HG03025 (cell line): ENCODE measurements at regions not wholly inside any gene's neighbourhood (a gene's known extent, or its start where the extent isn't known, plus 50 kb on each side); places are given as distances from the start of the nearest gene placed in this dataset.
A peak's percentile ranks its signal among the peaks of the same experiment; 100 is the strongest.
"Not testable (repeated sequence)": the region's sequence is repeated elsewhere in the genome, so short reads cannot be mapped to it uniquely, and the experiment has no call there.

Experiments used
- ATAC-seq: cut with Tn5 transposase; IDR thresholded peaks from one replicate; pipeline ENCODE4 v1.9.1; 2021; ENCODE audit warnings: mild to moderate bottlenecking, moderate library complexity; ENCODE audit not compliant: unreplicated experiment, low FRiP score

DNA sequence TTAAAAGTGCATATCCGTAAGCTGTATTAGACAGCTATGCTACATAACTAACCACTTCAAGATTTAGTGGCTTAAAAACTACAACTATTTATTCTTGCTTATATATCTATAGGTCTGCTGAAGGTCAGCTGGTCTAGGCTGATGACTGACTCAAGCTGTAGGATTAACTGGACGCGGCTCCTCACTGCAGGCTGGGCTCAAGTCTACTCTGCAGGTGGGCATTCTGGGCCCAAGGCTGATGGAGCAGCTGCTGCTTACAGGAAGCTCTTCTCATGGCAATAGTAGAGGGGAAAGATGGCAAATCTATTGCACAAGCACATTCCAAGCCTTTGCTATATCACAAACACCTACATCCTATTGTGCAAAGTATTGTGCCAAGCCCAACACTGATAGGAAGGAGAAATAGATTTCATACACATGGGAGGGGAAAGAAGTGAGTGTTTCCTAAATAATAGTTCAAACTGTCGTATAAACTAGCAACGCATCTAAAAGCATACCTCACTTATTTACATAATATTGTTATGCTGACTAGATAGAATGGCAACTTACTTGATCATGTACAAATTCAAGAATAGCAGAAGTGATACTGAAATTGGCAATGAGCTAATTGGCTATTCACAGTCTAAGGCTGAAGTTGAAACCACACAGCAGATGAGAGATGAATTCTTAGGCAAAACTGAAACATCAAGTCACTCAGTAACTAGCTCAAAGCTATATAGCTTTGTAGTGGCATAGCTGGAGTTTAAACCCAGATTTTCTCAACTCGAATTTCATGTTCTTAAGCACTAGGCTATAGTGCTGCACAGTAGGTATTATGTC lies 263.8 kb downstream of the NKX6-1 start:
- peak; percentile 92 for ATAC-seq

GRCh38 chr4:84232309-84233095 lies 266.6 kb downstream of the NKX6-1 start:
- no peak for ATAC-seq

- ATAC-seq = no peak
Measured at GRCh38 chr4:84231539-84232055, 267.5 kb downstream of the NKX6-1 start.

- ATAC-seq = no peak
Measured at GRCh38 chr4:84224522-84224921, 274.6 kb downstream of the NKX6-1 start.

- ATAC-seq = no peak
Measured at GRCh38 chr4:84221704-84222103, 277.4 kb downstream of the NKX6-1 start.

DNA sequence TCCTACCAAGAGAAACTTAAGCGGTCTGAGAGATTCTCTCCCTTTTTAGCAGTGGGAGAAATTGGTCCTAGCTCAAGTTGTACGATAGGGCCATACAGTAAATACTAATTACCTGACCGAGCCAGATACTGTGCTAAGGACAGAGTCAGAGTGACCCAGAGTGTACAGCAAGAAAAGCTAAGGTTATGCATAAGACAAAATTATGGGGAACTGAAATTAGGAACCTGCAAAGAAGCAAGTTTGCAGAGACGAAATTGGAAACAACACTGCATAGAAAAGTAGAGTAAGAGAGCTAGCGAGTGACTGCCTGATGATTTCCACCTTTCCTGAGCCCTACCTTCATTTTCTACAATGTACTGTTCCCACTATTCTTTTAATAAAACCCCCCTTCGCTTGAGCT lies 278.1 kb downstream of the NKX6-1 start:
- peak; percentile 77 for ATAC-seq

DNA sequence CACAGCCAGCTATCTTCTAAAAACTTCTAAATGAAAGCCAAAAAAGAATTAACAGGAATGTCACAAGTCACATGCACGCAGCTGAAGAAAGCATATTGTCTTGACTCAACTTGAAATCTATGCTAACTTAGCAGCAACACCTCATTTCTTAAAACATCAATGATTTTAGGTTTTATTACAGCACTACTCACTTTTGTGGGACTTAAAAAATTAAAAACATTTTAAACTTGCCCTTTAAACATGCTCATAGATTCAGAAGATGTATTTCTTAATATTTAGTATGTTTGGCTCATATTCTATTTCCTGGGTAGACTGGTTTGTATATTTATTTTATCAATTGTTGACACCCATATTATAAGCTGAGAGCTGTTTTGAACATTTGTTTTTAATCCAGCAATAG lies 279.4 kb downstream of the NKX6-1 start:
- no peak for ATAC-seq

GRCh38 chr4:84218031-84218430 lies 281.1 kb downstream of the NKX6-1 start:
- no peak for ATAC-seq

GRCh38 chr4:84215217-84215616 lies 283.9 kb downstream of the NKX6-1 start:
- ATAC-seq = no peak

DNA sequence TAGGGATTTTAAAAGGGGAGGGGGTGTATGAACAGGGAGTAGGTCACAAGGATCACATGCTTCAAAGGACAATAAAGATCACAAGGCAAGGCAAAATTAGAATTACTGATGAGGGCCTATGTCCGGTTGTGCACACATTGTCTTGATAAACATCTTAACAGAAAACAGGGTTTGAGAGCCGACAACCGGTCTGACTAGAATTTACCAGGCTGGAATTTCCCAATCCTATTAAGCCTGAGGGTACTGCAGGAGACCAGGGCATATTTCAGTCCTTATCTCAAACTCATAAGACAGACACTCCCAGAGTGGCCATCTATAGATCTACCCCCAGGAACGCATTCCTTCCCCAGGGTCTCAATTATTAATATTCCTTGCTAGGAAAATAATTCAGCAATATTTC lies 292.9 kb downstream of the NKX6-1 start:
- ATAC-seq = not testable (repeated sequence)

- ATAC-seq = no peak
Measured at GRCh38 chr4:84189144-84189543, 309.9 kb downstream of the NKX6-1 start.

DNA sequence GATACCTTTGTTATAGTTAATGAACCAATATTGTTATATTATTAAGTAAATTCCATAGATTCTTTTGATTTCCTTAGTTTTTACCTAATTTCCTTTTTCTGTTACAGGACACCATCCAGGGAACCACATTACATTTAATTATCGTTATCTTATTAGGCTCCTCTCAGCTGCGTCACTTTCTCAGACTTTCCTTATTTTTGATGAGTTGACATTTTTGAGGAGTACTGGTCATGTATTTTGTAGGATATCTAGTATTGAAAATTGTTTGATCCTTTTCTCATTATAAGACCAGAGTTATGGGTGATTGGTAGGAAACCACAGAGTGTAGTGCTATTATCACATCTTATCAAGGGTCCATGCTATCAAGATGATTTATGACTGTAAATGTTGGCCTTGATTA lies 319.7 kb downstream of the NKX6-1 start:
- ATAC-seq = no peak

DNA sequence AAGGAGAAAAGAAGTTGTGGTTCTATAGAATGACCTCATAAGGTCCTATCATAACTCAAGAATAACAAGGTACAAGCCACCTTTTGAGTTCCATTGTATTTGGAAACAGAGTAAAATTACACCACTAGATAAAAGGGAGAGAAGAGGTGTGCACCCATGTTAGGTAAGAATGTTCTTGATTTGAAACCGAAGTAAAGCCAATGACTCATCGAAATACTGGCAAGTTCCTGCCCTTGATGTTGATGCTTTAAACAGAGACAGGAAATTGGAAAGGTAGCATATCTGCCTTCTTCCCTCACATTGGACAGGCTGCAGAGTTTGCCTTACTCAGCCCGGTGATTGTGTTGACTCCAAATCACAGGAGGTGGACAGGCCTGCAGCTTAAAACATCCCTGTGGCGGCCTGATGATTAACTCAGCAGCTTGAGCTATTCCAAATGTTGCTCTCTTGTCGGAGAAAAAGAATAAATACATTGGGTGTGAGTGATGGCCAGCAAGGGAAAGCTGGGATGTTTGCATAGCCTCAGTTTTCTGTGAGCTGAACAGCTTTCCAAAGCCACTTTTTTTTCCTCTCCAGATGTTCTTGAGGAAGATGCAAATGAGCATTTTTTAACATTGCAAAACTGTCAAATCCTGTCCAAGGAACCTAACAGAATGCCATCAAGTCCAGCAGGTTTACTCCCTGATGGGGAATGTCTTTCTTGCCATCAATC lies 321.1 kb downstream of the NKX6-1 start:
- no peak for ATAC-seq

DNA sequence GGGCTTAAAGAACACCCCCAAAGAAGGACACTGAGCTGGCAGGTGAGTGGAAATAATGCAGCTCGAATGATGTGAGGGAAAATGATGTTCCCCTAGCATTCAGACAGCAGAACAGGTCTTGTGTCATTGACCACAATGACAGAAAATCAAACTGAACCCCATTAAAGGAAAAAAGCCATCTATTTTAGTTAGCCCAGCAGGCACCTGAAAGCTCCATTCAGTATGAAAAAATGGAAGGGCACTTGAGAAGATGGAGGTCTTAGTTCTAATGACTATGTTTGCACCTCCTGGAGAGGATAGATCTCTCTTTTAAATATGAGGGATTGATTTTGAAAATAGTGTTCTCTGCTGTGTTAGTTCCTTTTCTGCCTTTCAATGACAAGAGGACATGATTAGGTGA lies 323.1 kb downstream of the NKX6-1 start:
- ATAC-seq = no peak

GRCh38 chr4:84171871-84172270 lies 327.2 kb downstream of the NKX6-1 start:
- no peak for ATAC-seq

DNA sequence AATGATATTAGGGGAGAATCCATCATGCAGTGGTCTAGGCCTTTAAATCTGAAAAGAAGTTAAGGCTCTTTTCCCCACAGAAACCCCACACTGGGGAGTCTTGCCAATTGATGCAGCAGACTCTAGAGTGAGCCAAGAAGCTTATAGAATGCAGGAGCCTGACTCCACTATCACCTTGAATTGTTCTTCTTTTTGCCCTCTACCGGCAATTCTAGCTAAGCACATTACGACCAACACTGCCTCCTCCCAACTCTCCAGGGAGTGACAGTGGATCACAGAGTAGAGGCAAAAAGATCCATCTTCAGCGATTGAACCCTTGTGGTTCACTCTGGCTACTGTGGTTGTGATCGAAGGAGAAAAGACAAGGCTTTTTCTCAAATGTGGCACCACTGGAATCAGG lies 331.5 kb downstream of the NKX6-1 start:
- ATAC-seq = no peak

GRCh38 chr4:84167093-84167492 lies 332.0 kb downstream of the NKX6-1 start:
- no peak for ATAC-seq

DNA sequence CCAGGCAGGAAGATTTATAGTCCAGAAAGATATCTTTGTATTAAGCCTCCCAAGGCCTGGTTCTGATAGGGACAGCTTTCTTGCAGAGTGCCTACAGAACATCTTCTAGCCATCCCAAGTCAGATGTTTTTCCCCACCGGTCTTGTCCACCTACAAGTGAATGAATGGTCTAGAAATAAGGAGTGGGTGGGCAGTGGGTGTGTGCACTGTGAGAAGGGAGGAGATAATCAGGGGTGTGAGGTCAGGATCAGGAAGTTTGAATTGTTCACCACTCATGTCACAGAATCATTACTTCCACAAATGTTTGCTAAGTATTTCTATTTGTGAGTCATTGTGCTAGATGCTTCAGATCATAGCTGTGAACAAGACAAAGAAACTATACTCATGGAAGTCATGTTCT lies 332.6 kb downstream of the NKX6-1 start:
- no peak for ATAC-seq

DNA sequence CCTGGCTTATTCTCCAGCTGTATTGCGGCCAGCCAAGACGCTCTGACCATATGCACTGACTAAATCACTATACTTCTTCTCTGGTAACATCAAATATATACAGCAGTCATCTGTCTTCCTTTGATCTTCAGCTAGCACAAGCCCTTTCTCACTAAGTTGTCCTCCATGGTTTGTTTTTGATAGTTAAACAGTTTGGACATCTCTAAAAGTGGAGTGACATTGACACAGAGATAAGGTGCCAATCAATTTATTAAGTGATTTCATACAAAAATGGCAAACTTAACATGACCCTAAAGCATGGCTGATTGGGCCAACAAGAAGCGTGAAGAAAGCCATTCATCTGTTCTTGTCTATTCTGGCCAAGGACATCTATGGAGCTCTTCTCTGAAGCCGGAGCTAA lies 334.9 kb downstream of the NKX6-1 start:
- ATAC-seq = no peak

- no peak for ATAC-seq
Measured at GRCh38 chr4:84159762-84160161, 339.3 kb downstream of the NKX6-1 start.

- no peak for ATAC-seq
Measured at GRCh38 chr4:84158670-84159069, 340.4 kb downstream of the NKX6-1 start.
